Tibial nerve (tissue), 4 donors: ENCODE measurements at regions not wholly inside any gene's neighbourhood (a gene's known extent, or its start where the extent isn't known, plus 50 kb on each side); places are given as distances from the start of the nearest gene placed in this dataset.

Experiments used
- DNase-seq, 2 donors: peaks; one replicate each; pipeline ENCODE4 v3.0.0-alpha.2; 2019; ENCODE audit warnings: low spot score in 2 of 2
- H3K27ac ChIP-seq, 4 donors: fragments of 200-600 bp; sonication (generic) in 3 of 4; one replicate each; pipeline ENCODE4 v1.5.1; 2017 to 2019; ENCODE audit warnings: mild to moderate bottlenecking in 1 of 4
- H3K27me3 ChIP-seq, 2 donors: fragments of 200-600 bp; sonication (generic) in 1 of 2; one replicate each; pipeline versions ENCODE4 v1.5.1 to v1.6.0; 2017 to 2019
- H3K36me3 ChIP-seq, 3 donors: fragments of 200-600 bp; sonication (generic); one replicate each; pipeline ENCODE4 v1.5.1; 2018 to 2019
- H3K4me1 ChIP-seq, 4 donors: fragments of 200-600 bp; sonication (generic) in 3 of 4; one replicate each; pipeline ENCODE4 v1.5.1; 2017 to 2019
- H3K4me3 ChIP-seq, 4 donors: fragments of 200-600 bp; sonication (generic) in 3 of 4; one replicate each; pipeline ENCODE4 v1.5.1; 2017 to 2019; ENCODE audit warnings: mild to moderate bottlenecking in 1 of 4, moderate library complexity in 1 of 4
- H3K9me3 ChIP-seq, 4 donors: fragments of 200-600 bp; sonication (generic) in 3 of 4; one replicate each; pipeline ENCODE4 v1.5.1; 2017 to 2019
- CTCF ChIP-seq, 5 experiments: fragments of 200-600 bp in 3 of 5; fragments of 450-650 bp in 2 of 5; sonication (generic) in 3 of 5; IDR thresholded peaks; one replicate each; pipeline ENCODE4 v1.5.1; 2016 to 2019; ENCODE audit warnings: antibody characterized with exemption in 5 of 5, mild to moderate bottlenecking in 3 of 5, moderate library complexity in 2 of 5
- EP300 ChIP-seq, 2 donors: sonication (generic); formaldehyde crosslinking; IDR thresholded peaks; one replicate each; pipeline ENCODE4 v1.6.1; 2017; ENCODE audit warnings: antibody characterized with exemption in 2 of 2, mild to moderate bottlenecking in 1 of 2
- POLR2A ChIP-seq, 2 donors: fragments of 450-650 bp; IDR thresholded peaks; one replicate each; pipeline ENCODE4 v1.6.1; 2017; ENCODE audit warnings: antibody characterized with exemption in 2 of 2, mild to moderate bottlenecking in 2 of 2, moderate library complexity in 2 of 2
- WGBS, 2 donors: methylation state at CpG; one replicate each; pipeline ENCODE4 v1.1.5; 2018; 5-methylcytosine and 5-hydroxymethylcytosine counted together

GRCh38 chr3:194287977-194288706 is 63.0 kb downstream of the CPN2 start:
- H3K4me3 ChIP-seq, result no peak overlapping the region
- H3K27ac ChIP-seq, result no peak overlapping the region
- peaks cover 0 to 9% (median 0%) of the 10 kb centered on the region in 4 donors for H3K9me3 ChIP-seq
- peaks cover 0 to 3% of the 10 kb centered on the region in 2 donors for H3K27me3 ChIP-seq
- H3K36me3 ChIP-seq, result no peaks in the 10 kb centered on the region
- WGBS, 2 donors, result 90 to 92% methylated on average over 5 of the region's 5 CpGs
- peaks cover 0 to 41% (median 2%) of the 10 kb centered on the region in 4 donors for H3K4me1 ChIP-seq
- no peak for TF ChIP-seq EP300 (IDR thresholded peaks at IDR 0.05)
- no peak for TF ChIP-seq POLR2A (IDR thresholded peaks at IDR 0.05)
- TF ChIP-seq CTCF (IDR thresholded peaks at IDR 0.05), result no peak
- DNase-seq, result no peak
